Fibroblast of skin of scalp (primary cell): ENCODE measurements at regions not wholly inside any gene's neighbourhood (a gene's known extent, or its start where the extent isn't known, plus 50 kb on each side); places are given as distances from the start of the nearest gene placed in this dataset.

Source experiments
- DNase-seq: peaks from one replicate; pipeline ENCODE4 v3.0.0-alpha.2; 2013

DNA sequence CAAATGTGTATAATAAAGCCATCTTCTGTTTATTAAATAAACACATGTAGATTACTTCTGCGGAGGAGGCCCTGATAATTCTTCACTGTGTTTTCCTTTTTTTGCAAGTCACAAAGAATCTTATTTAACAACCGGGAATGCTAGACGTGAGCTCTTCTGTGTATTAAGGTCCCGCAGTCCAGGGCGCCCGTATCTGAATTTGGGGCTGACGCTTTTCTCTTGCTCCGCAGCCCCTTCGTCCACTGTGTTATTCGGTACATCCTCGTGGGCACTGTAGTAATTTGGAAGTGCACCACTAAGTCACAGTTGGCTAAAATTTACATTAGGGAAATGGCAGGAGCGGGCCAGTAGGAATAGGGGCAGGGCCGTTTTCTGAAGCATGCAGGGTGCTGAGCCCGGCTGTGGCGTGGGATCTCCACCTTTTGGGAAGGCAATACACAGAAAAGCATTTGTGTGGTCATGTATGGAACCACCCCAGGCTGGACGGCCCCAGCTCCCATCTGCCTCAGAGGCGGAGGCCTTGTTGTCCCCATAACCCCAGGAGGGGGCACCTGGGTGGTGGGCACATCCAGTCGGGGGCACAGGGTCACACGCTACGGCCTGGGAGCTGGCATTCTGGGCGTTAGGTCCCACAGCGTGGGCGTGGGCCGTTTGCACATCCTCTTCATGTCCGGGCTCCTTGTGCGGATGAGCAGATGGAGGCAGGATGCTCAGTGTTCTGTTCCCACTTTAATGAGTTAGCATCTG lies 258.7 kb upstream of the IRX4 start:
- no peak for DNase-seq

DNA sequence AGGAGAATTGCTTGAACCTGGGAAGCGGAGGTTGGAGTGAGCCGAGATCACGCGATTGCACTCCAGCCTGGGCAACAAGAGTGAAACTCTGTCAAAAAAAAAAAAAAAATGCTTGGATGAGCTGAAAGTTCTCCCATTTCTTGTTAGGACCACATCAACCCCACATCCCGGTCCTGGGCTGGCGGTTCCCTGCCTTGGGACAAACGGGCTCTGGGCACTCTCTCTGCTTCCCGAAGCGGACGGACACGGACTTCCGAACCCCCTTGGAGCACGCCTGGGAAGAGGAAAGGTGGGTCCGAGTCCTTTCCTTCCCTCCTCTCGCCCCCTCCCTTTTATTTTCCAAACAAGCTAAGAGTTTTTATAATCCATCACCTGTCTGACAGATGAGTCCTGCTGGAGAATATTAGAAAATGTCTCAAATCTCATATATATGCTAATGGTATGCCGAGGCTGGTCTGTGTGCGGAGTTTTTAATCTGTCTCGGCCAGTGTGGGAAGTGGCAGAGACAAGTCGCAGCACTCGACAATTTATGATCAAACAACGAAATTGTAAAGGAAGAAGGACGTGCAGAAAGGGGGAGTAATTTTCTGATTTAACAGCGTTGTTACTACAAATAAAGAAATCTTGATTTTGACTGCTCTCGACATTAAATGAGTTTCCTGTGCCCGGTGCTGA lies 257.9 kb upstream of the IRX4 start:
- no peak for DNase-seq

GRCh38 chr5:2139478-2139877 lies 256.8 kb upstream of the IRX4 start:
- no peak for DNase-seq

DNA sequence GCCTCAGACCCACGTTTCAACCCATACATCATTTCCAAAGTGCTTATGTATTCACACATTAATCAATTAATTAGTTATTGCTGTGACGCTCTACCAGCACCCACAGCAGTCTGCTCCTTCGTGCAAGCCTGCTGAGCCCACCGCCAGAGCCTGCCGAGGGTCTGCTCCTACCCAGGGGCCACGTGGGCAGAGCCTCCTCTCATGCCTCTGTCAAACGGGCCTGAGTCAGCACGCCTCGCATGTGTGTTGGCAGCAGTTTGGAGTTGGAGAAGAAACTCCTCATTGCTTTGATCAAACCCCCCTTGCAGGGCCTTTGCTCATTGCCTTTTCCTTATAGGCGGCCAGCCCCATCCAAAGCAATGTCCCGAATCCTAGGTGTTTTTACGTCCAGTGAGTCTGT lies 256.2 kb upstream of the IRX4 start:
- DNase-seq: no peak

DNA sequence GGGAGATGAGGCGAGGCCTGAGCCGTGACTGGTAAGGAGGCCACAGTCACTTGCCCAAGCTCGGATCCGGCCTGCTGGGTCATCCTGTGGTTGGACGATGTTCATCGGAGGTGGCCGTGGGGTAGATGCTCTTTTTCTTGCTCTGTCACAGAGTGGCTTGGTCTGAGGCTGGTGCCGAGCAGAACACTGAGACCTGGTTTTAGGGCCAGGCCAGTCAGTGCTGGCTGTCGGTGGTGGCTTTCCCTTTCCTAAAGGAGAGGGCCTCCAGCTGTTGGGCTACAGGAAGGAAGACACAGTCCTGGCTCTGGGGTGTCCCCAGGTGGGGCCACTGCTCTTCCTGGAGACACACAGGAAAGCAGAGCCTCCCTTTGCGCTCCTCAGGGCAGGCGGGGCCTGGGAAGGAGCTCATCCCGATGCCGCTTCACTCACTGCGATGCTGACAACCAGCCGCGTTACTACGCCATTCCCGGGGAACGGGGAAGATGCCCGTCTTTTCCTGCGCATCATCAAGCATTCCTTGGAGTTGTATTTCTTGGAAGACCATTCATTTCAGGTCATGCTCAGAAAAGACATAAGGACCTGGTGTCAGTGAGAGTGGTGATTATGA lies 254.8 kb upstream of the IRX4 start:
- no peak for DNase-seq

DNA sequence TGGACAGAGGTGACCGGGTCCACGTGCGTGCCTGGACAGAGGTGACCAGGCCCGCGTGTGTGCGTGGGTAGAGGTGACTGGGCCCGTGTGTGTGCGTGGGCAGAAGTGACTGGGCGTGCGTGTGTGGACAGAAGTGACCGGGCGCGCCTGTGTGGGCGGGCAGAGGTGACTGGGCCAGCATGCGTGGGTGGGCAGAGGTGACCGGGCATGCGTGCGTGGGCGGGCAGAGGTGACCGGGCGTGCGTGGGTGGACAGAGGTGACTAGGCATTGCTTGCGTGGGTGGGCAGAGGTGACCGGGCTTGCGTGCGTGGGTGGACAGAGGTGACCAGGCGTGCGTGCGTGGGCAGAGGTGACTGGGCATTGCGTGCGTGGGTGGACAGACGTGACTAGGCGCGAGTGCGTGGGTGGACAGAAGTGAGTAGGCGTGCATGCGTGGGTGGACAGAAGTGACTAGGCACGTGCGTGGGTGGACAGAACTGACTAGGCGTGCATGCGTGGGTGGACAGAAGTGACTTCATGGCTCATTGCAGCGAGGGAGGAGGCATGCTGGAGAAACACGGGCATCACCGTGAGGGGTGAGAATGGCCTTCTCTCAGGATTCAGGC lies 254.1 kb upstream of the IRX4 start:
- no peak for DNase-seq

DNA sequence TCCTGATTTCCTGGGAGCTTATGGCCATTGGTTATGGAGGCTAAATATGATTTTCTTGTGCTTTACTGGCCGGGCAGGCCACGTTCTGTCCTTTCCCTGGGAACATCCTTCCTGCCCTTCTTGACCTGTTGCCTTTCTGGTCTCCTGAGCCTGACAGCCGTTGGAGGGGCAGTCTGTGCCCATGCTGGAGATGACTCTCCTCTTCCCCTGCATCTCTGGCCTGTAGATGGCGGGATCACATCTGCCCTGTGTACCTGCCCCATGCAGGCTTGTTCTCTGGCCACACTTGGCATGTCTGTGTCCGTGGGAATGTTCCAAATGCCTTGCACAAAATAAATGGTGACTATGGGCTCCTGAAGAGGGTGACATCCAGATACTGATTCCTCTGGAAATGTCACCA lies 253.1 kb upstream of the IRX4 start:
- no peak for DNase-seq

DNA sequence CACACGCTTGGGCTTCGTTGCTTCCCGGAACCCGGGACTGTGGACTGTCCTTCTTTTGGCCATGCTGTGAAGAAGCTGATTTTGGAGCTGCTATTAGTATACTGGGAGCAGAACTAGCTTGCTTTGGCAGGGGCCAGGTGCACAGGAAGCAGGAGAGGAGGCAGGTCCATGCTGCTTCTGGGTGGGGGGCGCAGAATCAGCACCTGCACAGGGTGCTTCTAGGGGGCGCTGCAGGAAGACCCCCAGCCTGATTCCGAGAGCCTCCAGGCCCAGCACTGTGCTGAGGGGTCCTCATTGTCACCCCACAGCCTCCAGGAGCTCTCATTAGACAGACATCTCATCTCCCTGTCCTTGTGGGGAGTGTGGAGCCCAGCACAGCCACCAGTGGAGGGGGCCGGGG lies 252.6 kb upstream of the IRX4 start:
- DNase-seq: no peak

DNA sequence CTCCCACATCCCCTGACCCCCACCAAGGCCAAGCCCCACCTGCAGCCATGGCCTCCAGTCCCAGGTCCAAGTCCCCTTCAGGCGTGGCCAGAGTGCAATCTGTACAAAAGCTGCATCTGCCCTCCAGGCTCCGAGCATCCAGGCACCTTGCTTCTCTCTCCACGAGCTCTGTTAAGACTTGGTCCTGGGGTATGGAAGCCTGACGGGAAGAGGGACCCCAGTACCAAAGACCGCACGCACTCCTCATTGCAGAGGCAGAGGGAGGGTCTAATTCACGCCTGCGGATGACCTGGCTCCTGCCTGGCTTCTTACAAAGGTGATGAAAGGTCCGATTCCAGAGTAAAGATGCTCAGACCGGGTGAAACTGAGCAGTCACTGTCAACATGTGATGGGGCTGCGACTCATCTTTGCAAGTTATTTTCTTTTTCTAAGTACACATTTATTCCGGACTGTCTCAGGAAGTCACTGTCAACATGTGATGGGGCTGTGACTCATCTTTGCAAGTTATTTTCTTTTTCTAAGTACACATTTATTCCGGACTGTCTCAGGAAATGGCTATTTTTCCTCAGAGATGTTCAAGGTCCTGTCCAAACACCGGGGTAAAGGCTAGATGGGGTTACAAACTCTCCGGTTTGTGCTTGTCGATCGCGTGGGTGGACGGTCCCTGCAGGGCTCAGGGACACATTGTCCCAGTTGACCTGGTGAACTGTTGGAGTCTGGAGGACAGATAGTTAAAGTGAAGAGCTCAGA lies 252.0 kb upstream of the IRX4 start:
- peak; percentile 10 for DNase-seq

- no peak for DNase-seq
These were observed 251.2 kb upstream of the IRX4 start for GRCh38 chr5:2133936-2134335.

DNA sequence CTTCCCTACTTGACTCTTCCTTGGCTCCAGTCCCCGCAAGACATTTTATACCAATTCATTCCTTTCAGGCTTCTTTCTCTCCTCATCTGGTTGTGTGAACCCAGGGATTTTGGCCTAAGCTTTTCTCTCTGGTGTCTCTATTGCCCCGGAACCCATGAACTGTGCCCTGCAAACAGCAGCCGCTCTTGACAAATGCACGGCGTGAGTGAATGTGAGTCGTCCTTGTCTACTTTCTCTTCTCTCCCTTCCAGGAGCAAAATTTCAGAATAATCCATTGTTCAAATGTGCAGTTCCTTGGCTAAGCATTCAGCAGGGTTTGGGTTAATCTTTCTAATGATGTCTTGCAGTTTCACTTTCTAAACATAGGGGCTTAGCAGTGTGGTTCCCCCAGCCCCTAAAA lies 250.4 kb upstream of the IRX4 start:
- no peak for DNase-seq

DNA sequence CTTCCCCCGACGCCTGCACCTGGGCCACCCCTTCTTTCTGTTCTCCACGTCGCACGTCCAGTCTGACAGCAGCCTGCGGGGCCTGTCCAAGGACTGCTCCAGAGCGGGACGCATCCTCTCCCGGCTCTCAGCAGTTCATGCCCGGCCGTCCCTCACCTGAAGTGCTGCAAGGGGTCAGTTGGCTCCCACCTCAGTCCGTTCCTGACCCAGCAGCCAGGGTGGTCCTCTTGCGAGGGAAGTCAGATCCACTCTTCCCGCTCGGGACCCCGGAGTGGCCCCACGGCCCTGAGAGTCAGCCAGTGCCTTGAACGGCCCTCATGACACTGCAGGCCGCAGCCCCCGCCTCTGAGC lies 249.7 kb upstream of the IRX4 start:
- no peak for DNase-seq

GRCh38 chr5:2131826-2132496 lies 249.2 kb upstream of the IRX4 start:
- DNase-seq: no peak

- DNase-seq: no peak
These were observed 248.5 kb upstream of the IRX4 start for GRCh38 chr5:2131196-2131595.

GRCh38 chr5:2130361-2130760 lies 247.6 kb upstream of the IRX4 start:
- DNase-seq: no peak

DNA sequence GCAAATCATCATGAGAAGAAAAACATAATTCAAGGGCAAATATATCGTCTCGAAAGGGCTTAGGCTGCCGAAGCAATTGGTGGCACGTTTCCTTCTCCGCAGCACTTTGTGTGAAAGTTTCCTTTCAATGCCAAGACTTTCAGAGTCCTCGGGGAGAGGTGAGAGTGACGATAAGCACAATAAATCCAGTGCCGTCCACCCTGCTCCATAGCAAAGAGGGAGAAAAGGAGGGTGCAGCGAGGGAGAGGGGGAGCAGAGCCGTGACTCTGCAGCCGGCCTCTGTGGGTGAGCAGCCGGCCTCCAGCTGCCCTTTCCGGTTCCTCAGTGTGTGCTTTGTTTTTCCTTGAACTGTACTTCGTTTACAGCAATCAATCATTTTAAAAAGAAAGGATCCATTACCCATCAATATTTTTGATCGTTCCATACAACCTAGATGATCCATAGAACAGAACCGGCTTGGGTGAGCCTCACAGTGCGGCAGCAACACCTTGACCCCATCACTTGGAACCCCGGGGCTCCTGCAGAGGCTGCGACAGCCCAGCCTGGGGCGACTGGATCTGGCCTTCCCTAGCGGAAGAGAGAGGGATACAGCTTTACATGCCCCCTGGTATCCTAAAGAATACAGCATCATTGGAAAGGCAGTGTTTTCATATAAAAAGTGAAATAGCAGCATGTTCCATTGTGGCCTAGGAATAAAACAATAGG lies 247.0 kb upstream of the IRX4 start:
- no peak for DNase-seq

DNA sequence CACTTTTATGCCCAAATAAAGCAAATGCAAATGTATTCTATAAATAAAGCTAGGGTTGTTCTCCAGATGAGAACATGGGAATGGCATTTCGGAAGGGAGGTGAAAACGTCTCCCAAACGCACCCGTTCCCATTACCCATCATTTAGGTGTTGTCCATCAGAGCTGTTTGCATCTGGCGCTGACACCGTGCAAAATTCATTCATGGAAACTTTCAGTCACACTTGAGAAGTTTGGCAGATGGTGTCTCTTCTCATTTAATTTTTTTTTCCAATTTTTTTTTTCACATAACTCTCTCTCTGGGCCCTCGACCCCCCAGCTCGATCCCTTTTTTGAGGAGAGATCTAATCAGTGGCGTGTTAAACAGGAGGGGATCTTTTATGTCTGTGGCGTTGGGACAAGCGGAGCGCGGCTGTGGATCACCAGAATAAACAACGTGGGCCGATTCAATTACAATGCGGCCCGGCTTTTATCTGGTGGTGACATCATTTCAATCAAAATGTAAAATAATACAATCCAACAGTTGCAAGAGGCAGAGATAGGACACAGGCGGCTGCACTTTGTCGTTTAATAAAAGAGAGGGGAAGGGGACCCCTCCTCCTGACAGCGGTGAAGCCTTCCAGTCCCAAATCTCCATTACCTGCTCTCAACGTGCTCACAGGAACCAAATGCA lies 246.1 kb upstream of the IRX4 start:
- no peak for DNase-seq

GRCh38 chr5:2126512-2126911 lies 243.8 kb upstream of the IRX4 start:
- DNase-seq: no peak

GRCh38 chr5:2125901-2126265 lies 243.2 kb upstream of the IRX4 start:
- DNase-seq: no peak

DNA sequence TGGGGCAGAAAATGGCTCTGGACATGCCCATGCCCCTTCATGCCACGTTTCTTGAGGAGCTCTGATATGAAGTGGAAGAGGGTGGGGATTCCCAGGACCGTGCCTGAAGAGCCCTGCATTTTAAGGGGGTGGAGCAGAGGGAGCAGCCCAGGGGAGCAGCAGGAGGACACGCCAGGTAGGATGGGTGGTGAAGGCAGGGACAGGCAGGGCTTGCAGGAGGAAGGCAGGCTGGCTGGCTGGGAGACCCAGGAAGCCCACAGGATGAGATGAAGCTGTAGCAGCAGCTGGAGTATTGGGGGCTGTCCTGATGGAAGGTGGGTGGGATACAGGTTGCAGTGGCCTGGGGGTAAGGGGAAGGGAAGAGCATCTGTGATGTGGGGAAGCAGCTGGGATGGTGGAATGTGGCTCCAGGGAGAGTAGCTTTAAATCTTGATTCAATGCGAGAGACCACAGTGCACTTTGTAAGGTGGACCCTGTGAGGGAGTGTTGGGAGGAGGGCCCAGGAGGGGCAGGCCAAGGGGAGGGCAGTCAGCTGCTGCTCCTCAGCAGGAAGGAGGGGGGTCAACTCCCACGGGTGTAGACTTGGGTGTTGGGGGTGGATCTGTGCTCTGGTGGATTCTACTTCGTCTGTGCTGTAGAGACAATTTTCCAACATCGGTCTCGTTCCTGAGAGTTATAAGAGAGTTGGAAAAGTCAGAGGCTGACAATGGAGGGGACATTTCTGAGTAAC lies 242.6 kb upstream of the IRX4 start:
- no peak for DNase-seq
